Thymus (tissue), 11 donors: ENCODE measurements at regions not wholly inside any gene's neighbourhood (a gene's known extent, or its start where the extent isn't known, plus 50 kb on each side); places are given as distances from the start of the nearest gene placed in this dataset.

ENCODE experiments used
- DNase-seq, 9 donors: peaks; one replicate each; pipeline ENCODE4 v3.0.0-alpha.2; 2013; ENCODE audit warnings: low spot score in 9 of 9, low read depth in 6 of 9, missing footprints in 1 of 9
- H3K27ac ChIP-seq, 2 donors: one replicate each; pipeline ENCODE4 v1.5.1; 2013; ENCODE audit warnings: control low read depth in 1 of 2, low read depth in 1 of 2, low read length in 1 of 2, mild to moderate bottlenecking in 1 of 2, moderate library complexity in 1 of 2
- H3K27me3 ChIP-seq, 2 donors: one replicate each; pipeline ENCODE4 v1.5.1; 2013; ENCODE audit warnings: low read length in 1 of 2; ENCODE audit not compliant: control insufficient read depth in 2 of 2, insufficient read depth in 1 of 2
- H3K36me3 ChIP-seq, 2 donors: one replicate each; pipeline ENCODE4 v1.5.1; 2013; ENCODE audit warnings: low read length in 1 of 2, mild to moderate bottlenecking in 1 of 2, moderate library complexity in 1 of 2; ENCODE audit not compliant: control insufficient read depth in 2 of 2, insufficient read depth in 2 of 2
- H3K4me1 ChIP-seq, 2 donors: one replicate each; pipeline ENCODE4 v1.5.1; 2013; ENCODE audit warnings: low read length in 2 of 2; ENCODE audit not compliant: control insufficient read depth in 2 of 2, insufficient read depth in 2 of 2
- H3K4me3 ChIP-seq, 2 donors: one replicate each; pipeline ENCODE4 v1.5.1; 2013; ENCODE audit warnings: low read length in 2 of 2, control low read depth in 1 of 2, mild to moderate bottlenecking in 1 of 2
- H3K9me3 ChIP-seq, 2 donors: one replicate each; pipeline ENCODE4 v1.5.1; 2013; ENCODE audit warnings: low read length in 1 of 2, mild to moderate bottlenecking in 1 of 2; ENCODE audit not compliant: control insufficient read depth in 2 of 2, insufficient read depth in 1 of 2
- WGBS: extraction: QIAGEN DNeasy Blood & Tissue Kit; methylation state at CpG from one replicate; pipeline ENCODE4 v1.1.7; 2013; 5-methylcytosine and 5-hydroxymethylcytosine counted together
- donor health status: healthy.

GRCh38 chr4:32661229-32661628 is 1941.1 kb downstream of the PCDH7 start:
- no peak for DNase-seq
- no peaks in the 10 kb centered on the region for H3K27me3 ChIP-seq
- no peak overlapping the region for H3K27ac ChIP-seq
- no peaks in the 10 kb centered on the region for H3K4me1 ChIP-seq
- peaks cover 0 to 5% of the 10 kb centered on the region in 2 donors for H3K9me3 ChIP-seq
- no peaks in the 10 kb centered on the region for H3K36me3 ChIP-seq
- 88% methylated on average over 3 of the region's 3 CpGs for WGBS
- H3K4me3 ChIP-seq: no peak overlapping the region

GRCh38 chr4:32662803-32663202 is 1942.6 kb downstream of the PCDH7 start:
- Histone ChIP-seq H3K9me3 (peaks cover 0 to 5% of the 10 kb centered on the region in 2 donors), H3K4me3 (no peak overlapping the region), H3K27me3 (no peaks in the 10 kb centered on the region), H3K4me1 (no peaks in the 10 kb centered on the region), H3K27ac (no peak overlapping the region), H3K36me3 (no peaks in the 10 kb centered on the region)
- WGBS: 91% methylated on average over 2 of the region's 2 CpGs
- no peak for DNase-seq

GRCh38 chr4:32672359-32672758 is 1952.2 kb downstream of the PCDH7 start:
- no peaks in the 10 kb centered on the region for H3K36me3 ChIP-seq
- no peak for DNase-seq
- H3K27ac ChIP-seq: no peak overlapping the region
- no peak overlapping the region for H3K4me3 ChIP-seq
- H3K27me3 ChIP-seq: no peaks in the 10 kb centered on the region
- H3K9me3 ChIP-seq: no peaks in the 10 kb centered on the region
- no peaks in the 10 kb centered on the region for H3K4me1 ChIP-seq
- WGBS: 90% methylated on average over 1 of the region's 1 CpG

- H3K27ac ChIP-seq: no peak overlapping the region
- WGBS: 95% methylated on average over 6 of the region's 6 CpGs
These were observed 1960.8 kb downstream of the PCDH7 start for GRCh38 chr4:32680946-32681345.

GRCh38 chr4:32684160-32684559 is 1964.0 kb downstream of the PCDH7 start:
- Histone ChIP-seq H3K4me1 (no peaks in the 10 kb centered on the region), H3K27me3 (no peaks in the 10 kb centered on the region), H3K9me3 (peaks cover 0 to 2% of the 10 kb centered on the region in 2 donors), H3K36me3 (no peaks in the 10 kb centered on the region), H3K27ac (no peak overlapping the region), H3K4me3 (no peak overlapping the region)
- DNase-seq: no peak
- 99% methylated on average over 1 of the region's 1 CpG for WGBS

More at GRCh38 chr4:32680946-32681345, 1960.8 kb downstream of the PCDH7 start:
- no peak for DNase-seq
- no peaks in the 10 kb centered on the region for H3K27me3 ChIP-seq
- no peaks in the 10 kb centered on the region for H3K4me1 ChIP-seq
- peaks cover 0 to 3% of the 10 kb centered on the region in 2 donors for H3K9me3 ChIP-seq
- H3K36me3 ChIP-seq: no peaks in the 10 kb centered on the region
- H3K4me3 ChIP-seq: no peak overlapping the region

GRCh38 chr4:32686123-32686522 is 1966.0 kb downstream of the PCDH7 start:
- Histone ChIP-seq H3K4me3 (no peak overlapping the region), H3K9me3 (no peaks in the 10 kb centered on the region), H3K36me3 (no peaks in the 10 kb centered on the region), H3K27me3 (no peaks in the 10 kb centered on the region), H3K4me1 (no peaks in the 10 kb centered on the region), H3K27ac (no peak overlapping the region)
- 96% methylated on average over 6 of the region's 6 CpGs for WGBS
- DNase-seq: no peak

- H3K4me1 ChIP-seq: no peaks in the 10 kb centered on the region
- no peak overlapping the region for H3K27ac ChIP-seq
- no peak overlapping the region for H3K4me3 ChIP-seq
- no peak for DNase-seq
- no peaks in the 10 kb centered on the region for H3K36me3 ChIP-seq
- WGBS: 96% methylated on average over 3 of the region's 3 CpGs
- H3K9me3 ChIP-seq: no peaks in the 10 kb centered on the region
- no peaks in the 10 kb centered on the region for H3K27me3 ChIP-seq
These were observed 1969.3 kb downstream of the PCDH7 start for GRCh38 chr4:32689518-32689917.

GRCh38 chr4:32697281-32697814 is 1977.2 kb downstream of the PCDH7 start:
- Histone ChIP-seq H3K27me3 (no peaks in the 10 kb centered on the region), H3K27ac (no peak overlapping the region), H3K4me1 (no peaks in the 10 kb centered on the region), H3K4me3 (no peak overlapping the region), H3K9me3 (peaks cover 0 to 2% of the 10 kb centered on the region in 2 donors), H3K36me3 (no peaks in the 10 kb centered on the region)
- WGBS: 68% methylated on average over 2 of the region's 2 CpGs
- no peak for DNase-seq

GRCh38 chr4:32700838-32701237 is 1980.7 kb downstream of the PCDH7 start:
- 92% methylated on average over 1 of the region's 1 CpG for WGBS
- no peak for DNase-seq
- no peak overlapping the region for H3K27ac ChIP-seq
- no peaks in the 10 kb centered on the region for H3K27me3 ChIP-seq
- H3K9me3 ChIP-seq: peaks cover 0 to 2% of the 10 kb centered on the region in 2 donors
- H3K4me3 ChIP-seq: no peak overlapping the region
- no peaks in the 10 kb centered on the region for H3K4me1 ChIP-seq
- no peaks in the 10 kb centered on the region for H3K36me3 ChIP-seq

- Histone ChIP-seq H3K9me3 (no peaks in the 10 kb centered on the region), H3K36me3 (no peaks in the 10 kb centered on the region), H3K4me3 (no peak overlapping the region), H3K27me3 (no peaks in the 10 kb centered on the region), H3K27ac (no peak overlapping the region), H3K4me1 (no peaks in the 10 kb centered on the region)
- DNase-seq: no peak
- WGBS: 79% methylated on average over 1 of the region's 1 CpG
These were observed 1986.7 kb downstream of the PCDH7 start for GRCh38 chr4:32706893-32707292.
